HG03175 (cell line): ENCODE measurements at regions not wholly inside any gene's neighbourhood (a gene's known extent, or its start where the extent isn't known, plus 50 kb on each side); places are given as distances from the start of the nearest gene placed in this dataset.
"Not testable (repeated sequence)": the region's sequence is repeated elsewhere in the genome, so short reads cannot be mapped to it uniquely, and the experiment has no call there.

Experiments used
- ATAC-seq: cut with Tn5 transposase; IDR thresholded peaks from one replicate; pipeline ENCODE4 v1.9.1; 2021; ENCODE audit warnings: mild to moderate bottlenecking, moderate library complexity; ENCODE audit not compliant: unreplicated experiment

DNA sequence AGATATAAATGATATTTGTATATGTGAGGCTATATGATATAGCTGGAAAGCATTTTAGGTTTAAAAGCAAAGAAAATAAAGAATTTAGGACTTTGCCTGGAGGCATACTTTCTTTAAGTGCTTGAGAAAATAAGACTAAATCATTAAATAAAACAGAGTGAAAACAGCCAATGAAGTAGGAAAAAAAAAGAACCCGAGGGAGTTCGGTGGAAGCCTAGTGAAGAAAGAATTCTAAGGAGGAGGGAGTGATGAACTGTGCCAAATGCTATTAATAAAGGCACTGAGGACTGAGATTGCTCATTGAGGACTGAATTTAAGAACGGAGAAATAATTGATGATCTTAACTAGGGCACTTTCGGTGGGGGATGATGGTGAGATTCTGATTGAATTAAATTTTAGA, 573.5 kb downstream of the DSC3 start:
- ATAC-seq: no peak

DNA sequence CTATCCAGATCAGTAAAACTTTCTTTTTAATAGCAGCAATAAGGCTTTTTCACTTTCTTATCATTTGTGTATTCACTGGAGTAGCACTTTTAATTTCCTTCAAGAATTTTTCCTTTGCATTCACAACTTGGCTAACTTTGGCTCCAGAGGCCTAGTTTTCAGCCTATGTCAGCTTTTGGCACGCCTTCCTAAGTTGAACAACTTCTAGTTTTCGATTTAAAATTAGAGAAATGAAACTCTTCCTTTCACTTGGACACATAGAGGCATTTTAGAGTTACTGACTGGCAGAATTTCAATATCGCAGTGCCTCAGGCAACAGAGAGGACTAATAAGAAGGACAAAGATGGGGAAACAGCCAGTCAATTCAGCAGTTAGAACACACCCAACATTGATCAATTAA, 577.4 kb downstream of the DSC3 start:
- no peak for ATAC-seq

DNA sequence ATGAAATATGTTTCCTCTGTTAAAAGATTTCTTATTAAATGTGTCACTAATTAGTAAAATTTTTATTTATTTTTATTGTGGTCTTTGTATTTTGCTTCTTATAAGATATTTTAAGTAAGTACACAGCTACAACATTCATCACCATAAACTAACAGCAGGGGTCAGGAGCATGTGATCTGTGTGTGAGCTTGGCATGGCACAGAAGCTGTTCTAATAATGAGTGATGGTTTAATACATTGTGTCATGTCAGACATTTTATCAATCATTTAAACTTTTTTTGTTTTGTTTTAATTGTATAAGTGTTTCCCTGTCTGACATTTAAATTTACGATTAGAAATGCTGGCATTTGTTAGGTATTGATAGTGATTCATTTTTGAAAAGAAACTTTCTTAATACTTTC, 585.4 kb downstream of the DSC3 start:
- no peak for ATAC-seq

DNA sequence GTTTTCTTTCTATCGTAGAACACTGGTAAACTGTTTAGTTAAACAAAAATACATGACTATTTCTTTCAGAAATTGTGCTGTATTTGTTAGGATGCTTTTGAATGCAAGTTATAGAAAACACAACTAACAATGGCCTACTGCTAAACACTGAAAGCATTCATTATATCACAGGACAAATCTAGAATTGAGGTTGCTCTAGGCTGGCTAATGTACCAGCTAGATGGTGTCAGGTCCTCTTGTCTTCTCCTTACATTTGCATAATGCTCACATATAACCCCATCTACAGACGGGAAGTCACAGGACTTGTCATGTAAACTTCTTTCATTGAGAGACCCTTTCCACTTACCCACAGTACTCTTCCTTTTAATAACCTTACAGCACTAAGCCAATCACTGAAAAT, 586.8 kb downstream of the DSC3 start:
- ATAC-seq: no peak

DNA sequence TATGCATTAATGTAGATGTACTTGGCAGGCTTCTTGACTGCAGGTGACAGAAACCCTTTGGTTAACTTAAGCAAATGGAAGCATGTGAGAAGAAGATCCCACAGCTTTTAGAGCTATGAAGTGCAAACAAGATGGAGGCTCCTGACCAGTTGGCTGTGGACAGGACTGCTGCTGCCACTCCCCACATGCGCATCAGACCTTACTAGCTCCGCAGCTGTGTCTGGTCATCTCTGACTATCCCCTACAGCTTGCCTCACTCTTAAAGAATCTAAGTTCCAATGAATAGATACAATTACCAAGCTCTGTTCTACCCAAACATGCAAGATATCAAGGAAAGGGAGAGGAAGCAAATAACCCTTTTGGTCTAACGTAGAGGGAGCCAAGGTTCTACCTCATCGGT, 587.6 kb downstream of the DSC3 start:
- no peak for ATAC-seq

DNA sequence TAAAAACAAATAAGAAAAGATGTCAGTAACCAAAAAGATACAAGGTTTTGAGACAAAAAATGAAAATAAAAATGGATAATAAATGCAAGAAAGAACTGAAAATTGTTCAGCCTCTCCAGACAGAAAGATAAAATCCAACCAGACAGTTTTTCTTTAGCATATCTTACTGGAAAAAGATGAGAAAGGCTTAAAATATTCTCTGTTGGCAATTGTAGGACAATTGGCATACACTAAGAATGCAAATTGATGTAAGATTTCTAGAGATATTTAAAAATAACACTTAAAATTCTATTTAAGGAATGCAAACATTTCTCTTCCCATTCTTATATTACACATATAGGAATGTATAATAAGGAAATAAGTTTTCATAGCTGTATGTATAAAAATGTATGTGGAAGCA, 590.6 kb downstream of the DSC3 start:
- ATAC-seq: no peak

DNA sequence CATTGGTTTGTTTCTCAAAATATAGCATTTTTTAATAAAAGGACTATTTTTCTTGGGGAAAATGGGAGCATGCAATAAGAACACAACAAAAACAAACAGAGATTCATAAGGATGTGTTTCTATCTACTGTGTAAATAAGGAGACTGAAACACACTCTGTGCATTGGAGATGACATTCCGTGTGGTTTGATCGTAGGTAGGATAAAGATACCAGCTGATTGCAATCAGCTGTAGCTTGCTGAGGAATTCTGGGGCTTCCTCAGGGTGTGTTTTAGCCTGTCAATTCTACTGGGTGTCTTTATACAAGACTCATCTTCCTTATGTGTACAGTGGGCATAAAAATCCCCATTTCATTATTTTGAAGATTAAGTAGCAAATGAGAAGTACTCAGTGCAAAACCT, 591.6 kb downstream of the DSC3 start:
- ATAC-seq: no peak

DNA sequence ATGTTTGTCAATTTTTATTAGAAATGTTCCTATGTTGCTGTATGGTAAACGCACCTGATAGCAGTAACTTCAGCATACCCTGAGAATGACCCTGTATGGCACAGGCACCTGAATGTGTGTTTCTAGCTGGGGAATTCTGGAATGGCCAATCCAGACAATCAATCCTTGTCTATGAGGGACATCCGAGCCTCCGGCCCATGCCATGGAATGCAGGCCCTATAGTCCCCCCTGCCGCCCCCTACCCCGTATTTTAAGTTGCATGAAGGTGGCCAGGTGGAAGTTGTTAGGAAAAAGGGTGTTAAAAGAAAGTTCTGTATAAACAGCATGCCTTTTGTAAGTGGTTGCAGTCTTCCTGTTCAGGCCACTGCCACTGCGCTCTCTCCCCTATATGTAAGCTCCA, 595.9 kb downstream of the DSC3 start:
- ATAC-seq: no peak

DNA sequence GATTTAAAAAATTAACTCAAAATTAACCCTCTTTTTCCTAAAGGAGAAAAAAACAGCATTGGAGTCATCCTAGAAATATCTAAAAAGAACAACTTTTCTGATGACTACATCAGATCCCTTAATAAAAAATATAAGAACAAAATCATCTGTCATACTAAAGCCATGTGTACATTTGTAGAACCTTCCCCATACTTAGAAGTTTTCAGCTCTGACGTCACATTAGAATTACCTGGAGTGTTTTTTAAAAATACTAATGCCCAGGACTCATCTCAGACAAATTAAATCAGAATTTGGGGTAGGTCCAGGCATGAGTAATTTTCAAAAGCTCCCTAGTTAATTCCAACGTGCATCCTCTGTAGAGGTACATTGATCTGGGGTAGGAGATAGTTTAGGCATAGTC, 598.0 kb downstream of the DSC3 start:
- no peak for ATAC-seq

DNA sequence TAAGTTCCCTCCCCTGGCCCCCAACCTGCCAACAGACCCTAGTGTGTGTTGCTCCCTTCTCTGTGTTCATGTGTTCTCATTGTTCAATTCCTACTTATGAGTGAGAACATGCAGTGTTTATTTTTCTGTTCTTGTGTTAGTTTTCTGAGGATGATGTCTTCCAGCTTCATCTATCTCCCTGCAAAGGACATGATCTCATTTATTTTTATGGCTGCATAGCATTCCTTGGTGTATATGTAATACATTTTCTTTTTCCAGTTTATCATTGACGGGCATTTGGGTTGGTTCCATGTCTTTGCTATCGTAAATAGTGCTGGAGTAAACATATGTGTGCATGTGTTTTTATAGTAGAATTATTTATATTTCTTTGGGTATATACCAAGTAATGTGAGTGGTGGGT, 602.2 kb downstream of the DSC3 start:
- no peak for ATAC-seq

DNA sequence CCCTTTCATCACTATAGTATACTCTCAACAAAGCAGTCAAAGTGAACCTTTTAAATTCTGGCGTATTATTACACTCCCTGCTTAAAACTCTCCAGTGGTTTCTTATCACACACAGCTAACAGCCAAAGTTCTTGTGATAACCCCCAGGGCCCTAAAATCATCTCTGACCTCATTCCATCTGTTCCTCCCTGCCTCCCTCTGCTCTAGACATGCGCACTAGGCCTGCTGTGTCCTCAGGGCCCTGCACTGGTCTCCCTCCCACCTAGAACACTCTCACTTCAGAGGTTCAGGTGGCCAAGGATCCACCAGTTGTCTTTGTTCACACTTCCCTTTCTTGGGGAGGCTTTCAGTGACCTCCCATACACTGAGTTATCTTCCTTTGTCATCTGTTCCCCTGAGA, 603.4 kb downstream of the DSC3 start:
- no peak for ATAC-seq

DNA sequence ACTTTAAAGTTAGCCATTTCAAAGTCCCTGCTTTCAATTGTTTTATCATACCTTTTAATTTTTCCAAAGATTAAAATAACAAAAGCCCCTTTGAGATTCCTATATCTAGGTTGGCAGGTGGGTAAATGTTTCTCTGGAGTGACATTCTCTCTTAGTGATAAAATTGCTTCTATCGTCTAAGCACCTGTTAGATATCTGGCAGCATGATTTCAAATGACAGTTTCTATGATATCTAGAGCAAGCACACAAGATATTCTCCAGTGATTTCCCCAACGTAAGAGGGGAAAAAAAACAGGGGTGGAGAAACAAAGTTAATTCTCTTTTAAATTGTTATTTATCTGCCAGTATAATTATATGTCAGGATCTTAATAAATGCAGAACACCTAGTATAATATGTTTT, 610.2 kb downstream of the DSC3 start:
- ATAC-seq: no peak

DNA sequence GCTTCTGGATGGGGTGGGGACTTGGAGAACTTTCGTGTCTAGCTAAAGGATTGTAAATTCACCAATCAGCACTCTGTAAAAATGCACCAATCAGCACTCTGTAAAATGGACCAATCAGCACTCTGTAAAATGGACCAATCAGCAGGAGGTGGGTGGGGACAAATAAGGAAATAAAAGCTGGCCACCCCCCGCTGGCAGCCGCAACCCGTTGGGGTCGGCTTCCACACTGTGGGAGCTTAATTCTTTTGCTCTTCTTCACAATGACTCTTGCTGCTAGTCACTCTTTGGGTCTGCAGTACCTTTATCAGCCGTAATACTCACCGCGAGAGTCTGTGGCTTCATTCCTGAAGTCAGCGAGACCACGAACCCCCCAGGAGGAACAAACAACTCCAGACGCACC, 623.1 kb downstream of the DSC3 start:
- not testable (repeated sequence) for ATAC-seq

DNA sequence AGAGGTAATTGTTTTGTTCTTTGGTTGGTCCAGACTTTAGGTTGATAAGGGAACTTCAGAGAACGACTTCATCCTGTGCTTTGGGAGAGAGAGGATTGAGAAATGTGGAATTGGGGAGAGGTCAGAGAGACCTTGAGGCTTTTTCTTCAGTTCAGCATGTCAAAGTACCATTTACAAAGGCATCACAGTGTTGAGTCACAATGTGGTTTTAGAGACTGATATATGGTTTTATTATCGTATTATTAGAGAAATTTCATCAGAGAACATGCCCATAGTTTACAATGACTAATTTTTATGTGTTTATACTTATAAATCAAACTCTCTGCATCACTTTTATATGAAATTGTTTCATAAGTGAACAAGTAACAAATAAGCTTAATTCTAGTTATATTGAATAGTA, 626.6 kb downstream of the DSC3 start:
- ATAC-seq: no peak

DNA sequence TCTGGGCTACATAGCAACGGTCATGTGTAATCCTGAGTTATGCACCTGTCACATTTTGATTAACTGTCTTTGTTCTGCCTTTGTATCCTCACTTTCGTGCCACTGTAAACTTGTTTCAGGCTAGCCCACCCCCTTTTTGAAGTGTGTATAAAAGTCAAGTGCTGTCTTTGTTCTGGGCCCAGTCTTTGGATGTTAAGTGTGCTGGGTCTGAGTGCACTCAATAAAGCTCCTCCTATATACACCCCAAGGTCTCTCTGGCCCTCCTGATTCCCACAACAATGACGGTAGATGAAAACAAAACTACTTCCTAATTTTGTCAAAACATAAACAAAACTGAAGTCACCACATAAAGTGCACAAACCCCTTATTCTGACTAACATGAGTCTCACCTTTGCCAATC, 633.4 kb downstream of the DSC3 start:
- ATAC-seq: no peak

DNA sequence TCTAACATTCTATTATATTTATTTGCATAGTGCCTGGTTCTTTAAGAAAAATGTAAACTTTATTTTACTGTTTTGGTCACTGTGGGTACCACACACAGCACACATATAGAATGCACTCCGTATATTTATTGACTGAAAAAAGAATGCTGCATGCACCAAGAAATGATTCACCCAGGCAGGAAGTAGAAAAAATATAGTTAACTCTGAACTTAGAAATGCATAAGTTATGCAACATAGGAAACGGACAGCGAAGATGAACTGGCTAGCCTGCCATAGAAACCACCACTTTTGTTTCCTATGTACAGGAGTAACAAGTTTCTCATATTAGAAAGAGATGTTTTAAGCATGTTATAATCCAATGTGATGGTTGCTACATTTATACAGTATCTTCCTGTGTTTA, 635.8 kb downstream of the DSC3 start:
- no peak for ATAC-seq

DNA sequence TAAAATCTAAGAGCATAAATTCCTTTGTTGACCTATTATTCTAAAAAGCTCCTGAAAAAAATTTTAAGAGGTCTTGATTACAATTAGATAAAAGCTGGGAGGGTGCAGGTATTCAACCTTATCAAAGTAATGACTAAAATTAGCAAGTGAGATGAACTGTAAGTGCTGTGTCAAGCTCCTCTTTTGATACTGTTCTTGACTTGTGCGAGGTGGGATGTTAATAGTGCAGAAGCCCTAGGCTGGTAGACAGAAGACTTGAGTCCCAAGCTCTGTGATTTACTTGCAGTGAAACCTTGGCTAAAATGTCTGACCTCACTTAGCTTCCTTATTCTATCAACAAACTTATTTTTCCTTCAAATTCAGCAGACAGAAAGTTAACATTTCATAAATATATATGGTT, 637.5 kb downstream of the DSC3 start:
- no peak for ATAC-seq

DNA sequence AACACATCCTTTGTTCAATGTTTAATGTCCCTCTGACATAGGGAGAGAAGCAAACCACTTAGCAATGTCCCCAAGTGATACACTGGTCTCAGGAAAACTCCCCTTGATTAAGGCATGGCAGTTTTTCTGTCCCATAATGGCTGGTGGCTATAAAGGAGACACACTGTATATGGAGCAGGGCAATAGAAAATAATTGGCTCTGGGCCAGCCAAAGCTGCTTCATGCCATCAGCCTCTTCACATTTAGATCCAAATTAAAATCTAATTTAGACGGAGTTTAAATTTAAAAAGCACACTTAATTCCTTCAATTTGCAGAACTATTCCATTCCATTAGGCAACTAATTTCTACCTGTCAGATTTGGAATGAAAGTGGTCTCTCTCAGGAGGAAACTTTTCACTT, 638.1 kb downstream of the DSC3 start:
- ATAC-seq: no peak

DNA sequence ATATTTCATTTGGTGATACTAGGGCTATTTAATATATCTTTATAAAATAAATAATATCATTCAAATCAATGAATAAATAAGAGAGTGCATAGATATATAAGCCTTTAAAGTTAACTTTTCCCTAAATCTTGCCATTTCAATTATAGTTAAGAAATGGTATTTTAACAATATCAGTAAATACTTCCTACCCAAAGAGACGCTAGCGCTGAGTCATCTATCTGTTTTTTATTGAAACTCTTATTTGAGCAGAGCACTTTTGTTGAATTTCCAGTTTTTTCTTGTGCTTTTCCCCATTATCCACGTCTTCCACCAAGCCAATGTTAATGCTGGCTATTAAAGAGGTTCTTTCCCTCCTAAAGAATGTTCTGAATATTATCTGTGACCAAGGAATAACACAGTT, 639.3 kb downstream of the DSC3 start:
- no peak for ATAC-seq

DNA sequence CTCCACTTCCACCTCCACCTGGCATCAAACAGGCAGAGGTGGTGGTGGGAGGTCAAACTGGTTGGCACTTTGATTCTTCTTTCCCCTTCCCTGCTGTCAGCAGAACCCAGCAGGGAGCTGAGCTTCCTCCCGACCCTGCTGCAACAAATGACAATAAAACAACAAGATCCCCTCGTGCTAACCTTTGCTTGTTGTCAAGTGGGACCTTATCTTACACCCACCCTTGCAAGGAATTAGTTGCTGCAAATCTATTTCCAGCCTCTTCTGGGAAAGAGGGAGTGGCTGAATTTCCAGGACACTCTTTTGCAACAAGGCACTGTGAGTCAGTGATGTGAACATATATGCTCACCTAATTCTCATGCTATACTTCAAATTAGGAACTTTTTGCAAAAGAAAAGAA, 655.1 kb downstream of the DSC3 start:
- no peak for ATAC-seq

DNA sequence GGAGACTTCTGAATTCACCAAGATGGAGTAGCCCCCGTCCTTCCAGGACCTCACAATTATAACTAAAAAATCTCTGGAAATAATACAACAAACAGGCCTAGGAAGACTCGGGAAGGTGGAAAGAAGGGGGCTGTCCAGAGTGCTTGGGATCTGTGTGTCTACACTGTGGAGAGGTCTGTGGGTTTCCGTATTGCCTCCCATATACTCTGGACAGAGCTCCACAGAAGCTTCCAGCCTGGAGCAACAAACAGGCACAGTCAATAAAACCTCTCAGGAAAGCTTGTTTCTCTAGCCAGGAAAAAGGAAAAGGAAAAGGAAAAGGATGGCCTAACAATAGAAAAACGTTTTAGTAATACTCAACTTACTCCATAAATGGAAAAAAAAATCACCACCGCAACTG, 655.9 kb downstream of the DSC3 start:
- ATAC-seq: no peak

DNA sequence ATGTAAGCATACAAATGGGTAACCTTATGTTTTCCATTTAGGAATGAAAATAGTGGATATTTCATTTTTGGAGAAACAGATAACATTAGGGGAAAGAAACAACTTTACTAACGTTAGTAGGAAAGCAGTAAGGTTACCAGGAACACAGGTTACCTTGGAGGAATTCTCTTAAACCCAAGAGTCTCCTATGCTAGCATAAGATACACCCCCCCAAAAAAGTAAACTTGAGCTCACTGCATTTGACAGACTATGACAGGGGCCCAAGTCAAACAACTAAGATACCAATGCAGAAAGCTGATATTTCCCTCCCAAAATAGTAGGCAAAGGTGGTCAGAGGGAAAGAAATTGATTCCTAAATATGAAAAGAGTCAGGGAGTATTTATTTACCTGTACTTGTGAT, 656.9 kb downstream of the DSC3 start:
- no peak for ATAC-seq

DNA sequence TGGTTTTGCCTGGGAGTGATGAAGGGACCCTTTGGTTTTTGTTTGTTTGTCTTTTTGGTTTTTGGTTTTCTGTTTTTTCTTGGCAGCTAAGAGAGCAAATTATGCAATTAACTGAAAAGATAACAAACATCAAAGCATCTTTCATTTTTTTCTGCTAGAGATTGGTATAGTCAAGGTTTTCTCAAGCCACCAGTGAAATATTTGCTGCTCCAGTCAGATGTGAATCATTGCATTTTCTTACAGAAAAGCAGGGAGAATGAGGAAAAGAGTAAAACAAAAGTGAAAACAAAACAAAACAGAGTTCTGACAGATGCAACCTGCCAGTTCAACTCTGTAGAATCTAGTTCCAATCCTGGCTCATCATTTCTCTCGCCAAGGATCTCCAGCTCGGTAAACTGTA, 660.7 kb downstream of the DSC3 start:
- no peak for ATAC-seq

DNA sequence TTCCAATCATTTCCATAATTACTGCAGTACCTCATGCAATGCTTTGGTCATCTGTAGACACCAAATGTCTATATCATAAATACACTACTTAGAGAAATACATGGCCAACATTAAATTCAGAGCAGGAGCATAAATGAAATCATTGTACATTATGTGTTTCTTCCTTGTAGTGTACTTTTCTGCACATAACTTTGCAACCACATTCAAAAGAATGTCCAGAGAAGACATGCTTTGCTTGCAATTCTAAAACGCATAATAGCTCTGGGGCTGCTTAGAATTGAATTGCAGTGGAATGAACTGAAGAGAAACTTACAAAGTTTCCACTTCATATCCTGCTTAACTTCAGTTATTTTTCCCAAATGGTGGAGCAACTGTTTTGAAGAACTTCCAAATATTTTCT, 664.4 kb downstream of the DSC3 start:
- ATAC-seq: no peak
